ENCODE measurements at regions not wholly inside any gene's neighbourhood (a gene's known extent, or its start where the extent isn't known, plus 50 kb on each side); places are given as distances from the start of the nearest gene placed in this dataset.

DNA sequence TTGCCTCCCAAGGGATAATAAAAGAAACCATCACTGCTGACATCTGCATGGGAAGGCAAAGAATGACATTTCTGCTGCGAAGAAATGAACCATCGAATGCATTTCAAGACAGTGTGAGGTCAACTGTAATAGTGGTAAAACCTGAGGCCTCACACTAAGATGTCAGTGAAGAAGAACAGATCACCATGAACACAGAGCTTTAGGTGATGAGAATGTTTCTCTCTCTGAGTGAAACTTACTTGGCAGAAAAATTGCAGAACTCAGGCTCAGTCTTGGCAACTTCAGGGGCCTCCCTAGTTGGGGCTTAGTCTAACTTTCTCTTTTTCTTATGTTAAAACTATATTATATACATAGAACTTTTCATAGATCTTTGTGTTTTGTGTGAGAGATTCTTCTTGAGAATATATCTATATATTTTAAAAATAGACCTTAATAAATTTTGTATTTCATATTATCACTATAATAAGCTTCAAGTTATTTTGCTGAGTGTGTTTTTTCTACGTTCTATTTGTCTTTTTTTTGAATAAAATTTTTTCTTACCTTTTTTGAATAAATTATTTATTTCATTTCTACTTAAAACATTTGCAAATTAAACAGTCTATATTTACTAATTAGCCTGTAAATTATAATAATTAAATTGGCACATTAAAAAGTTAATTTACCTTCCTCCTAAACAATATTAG is 427.5 kb upstream of the TRIB2 start:
- TF ChIP-seq POLR2A (IDR thresholded peaks at IDR 0.05) (no peak), CTCF (IDR thresholded peaks at IDR 0.05) (no peak), POLR2AphosphoS5 (IDR thresholded peaks at IDR 0.05) (peak; percentile 25 to 74 (median 60))
